Lower leg skin (tissue), 4 donors: ENCODE measurements at regions not wholly inside any gene's neighbourhood (a gene's known extent, or its start where the extent isn't known, plus 50 kb on each side); places are given as distances from the start of the nearest gene placed in this dataset.

Source experiments
- DNase-seq, 2 donors: peaks; one replicate each; pipeline ENCODE4 v3.0.0-alpha.2; 2019; ENCODE audit warnings: low spot score in 2 of 2
- H3K4me3 ChIP-seq: fragments of 200-600 bp; sonication (generic); 2 replicates; pipeline ENCODE4 v1.5.1; 2017; ENCODE audit warnings: mild to moderate bottlenecking, low read depth; ENCODE audit not compliant: poor library complexity, severe bottlenecking
- POLR2A ChIP-seq, 2 donors: fragments of 450-650 bp; IDR thresholded peaks; one replicate each; pipeline ENCODE4 v1.6.1; 2016 to 2017; ENCODE audit warnings: antibody characterized with exemption in 2 of 2, mild to moderate bottlenecking in 1 of 2, moderate library complexity in 1 of 2
- WGBS, 2 donors: methylation state at CpG; one replicate each; pipeline ENCODE4 v1.1.5; 2018; 5-methylcytosine and 5-hydroxymethylcytosine counted together
- intact Hi-C: fragments of 100-400 bp; cut with DNase I; formaldehyde crosslinking; loops from one replicate; pipeline ENCODE4 v1.15.0; 2023; ENCODE audit warnings: low total_unique reads
- TF ChIP-seq, protein P1 (sequence below), 3 donors: fragments of 450-650 bp; IDR thresholded peaks; one replicate each; pipeline ENCODE4 v1.5.1; 2016; ENCODE audit warnings: antibody characterized with exemption in 3 of 3, mild to moderate bottlenecking in 3 of 3, moderate library complexity in 2 of 3

DNA sequence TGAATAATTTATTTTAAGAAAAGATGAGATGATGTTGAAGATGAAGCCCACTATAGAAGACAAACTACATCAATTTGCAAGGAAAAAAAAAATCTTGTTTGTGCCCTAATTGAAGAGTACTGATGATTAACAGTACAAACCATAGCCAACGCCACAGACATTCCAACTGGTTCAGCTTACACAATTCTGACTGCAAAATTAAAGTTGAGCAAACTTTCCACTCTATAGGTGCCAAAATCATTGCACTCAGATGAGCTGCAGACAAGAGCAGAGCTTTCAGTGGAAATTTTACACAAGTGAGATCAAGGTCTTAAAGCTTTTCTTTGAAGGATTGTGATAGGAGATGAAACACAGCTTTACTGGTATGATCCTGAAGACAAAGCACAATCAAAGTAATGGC, 85.3 kb downstream of the OGFRL1 start:
- no peak overlapping the region for H3K4me3 ChIP-seq
- TF ChIP-seq POLR2A (IDR thresholded peaks at IDR 0.05) = no peak
- TF ChIP-seq, protein P1, sequence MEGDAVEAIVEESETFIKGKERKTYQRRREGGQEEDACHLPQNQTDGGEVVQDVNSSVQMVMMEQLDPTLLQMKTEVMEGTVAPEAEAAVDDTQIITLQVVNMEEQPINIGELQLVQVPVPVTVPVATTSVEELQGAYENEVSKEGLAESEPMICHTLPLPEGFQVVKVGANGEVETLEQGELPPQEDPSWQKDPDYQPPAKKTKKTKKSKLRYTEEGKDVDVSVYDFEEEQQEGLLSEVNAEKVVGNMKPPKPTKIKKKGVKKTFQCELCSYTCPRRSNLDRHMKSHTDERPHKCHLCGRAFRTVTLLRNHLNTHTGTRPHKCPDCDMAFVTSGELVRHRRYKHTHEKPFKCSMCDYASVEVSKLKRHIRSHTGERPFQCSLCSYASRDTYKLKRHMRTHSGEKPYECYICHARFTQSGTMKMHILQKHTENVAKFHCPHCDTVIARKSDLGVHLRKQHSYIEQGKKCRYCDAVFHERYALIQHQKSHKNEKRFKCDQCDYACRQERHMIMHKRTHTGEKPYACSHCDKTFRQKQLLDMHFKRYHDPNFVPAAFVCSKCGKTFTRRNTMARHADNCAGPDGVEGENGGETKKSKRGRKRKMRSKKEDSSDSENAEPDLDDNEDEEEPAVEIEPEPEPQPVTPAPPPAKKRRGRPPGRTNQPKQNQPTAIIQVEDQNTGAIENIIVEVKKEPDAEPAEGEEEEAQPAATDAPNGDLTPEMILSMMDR (IDR thresholded peaks at IDR 0.05) = no peak
- intact Hi-C loops = no loop called here
- DNase-seq = no peak
- WGBS, 2 donors = 45 to 61% methylated on average over 1 of the region's 1 CpG

DNA sequence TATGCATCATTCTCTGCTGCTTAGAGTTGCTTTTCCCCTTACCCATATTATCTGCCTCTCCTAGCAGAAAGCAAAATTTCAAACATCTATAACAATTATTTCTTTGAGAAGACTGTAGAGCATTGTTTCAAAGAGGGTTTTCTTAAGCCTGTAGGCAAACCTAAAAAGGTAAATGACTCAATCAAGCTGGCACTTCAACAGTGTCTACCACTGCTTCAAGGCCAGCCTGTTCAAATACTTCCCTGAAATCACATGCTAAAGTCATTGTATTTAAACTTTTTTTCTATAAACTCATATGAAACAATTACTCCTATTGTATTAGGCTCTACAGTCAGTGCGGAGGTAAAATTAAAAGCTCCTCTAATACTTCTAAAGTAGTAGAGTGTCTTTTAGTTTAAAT, 87.1 kb downstream of the OGFRL1 start:
- DNase-seq = no peak

DNA sequence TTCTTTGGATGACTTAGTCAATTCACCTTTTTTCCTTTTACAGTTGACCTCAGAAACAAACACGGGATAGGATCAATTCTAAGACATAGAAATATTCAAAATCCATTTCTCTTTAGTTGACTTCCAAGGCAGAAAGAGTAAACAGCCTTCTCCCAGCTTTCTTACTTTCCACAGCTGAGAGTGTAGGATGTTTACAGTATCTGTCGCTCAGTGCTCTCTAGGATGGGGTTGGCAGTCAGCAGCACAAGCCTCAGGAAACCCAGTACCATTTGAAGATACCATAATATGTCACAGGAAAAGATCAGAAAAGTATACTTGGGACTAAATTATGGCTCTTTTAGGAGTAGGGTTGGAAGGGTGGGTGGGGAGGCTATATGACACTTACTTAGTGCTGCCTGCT, 88.2 kb downstream of the OGFRL1 start:
- intact Hi-C loops = no loop called here
- no peak for TF ChIP-seq POLR2A (IDR thresholded peaks at IDR 0.05)
- TF ChIP-seq, protein P1 (IDR thresholded peaks at IDR 0.05) = no peak
- no peak for DNase-seq
- 90 to 91% methylated on average over 2 of the region's 2 CpGs for WGBS, 2 donors
- H3K4me3 ChIP-seq = no peak overlapping the region

More for the DNA sequence above, 87.1 kb downstream of the OGFRL1 start:
- 77% methylated on average over 1 of the region's 1 CpG for WGBS, 2 donors
- TF ChIP-seq, protein P1 (IDR thresholded peaks at IDR 0.05) = no peak
- no peak for TF ChIP-seq POLR2A (IDR thresholded peaks at IDR 0.05)
- intact Hi-C loops = no loop called here
- no peak overlapping the region for H3K4me3 ChIP-seq

DNA sequence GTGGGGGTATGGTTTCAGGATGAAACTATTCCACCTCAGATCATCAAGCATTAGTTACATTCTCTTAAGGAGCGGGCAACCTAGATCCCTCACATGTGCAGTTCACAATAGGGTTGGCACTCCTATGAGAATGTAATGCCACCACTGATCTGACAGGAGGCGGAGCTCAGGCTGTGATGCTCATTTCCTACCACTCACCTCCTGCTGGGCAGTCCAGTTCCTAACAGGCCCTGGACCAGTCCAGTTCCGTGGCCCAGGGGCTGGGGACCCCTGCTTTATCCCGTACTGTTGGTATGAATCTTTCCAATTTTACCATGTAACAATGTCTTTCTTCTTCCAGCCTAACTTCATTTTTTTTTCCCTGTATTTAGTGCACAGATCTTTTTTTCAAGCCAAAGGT, 94.9 kb downstream of the OGFRL1 start:
- H3K4me3 ChIP-seq = no peak overlapping the region
- intact Hi-C loops = loop anchor here (5.0 kb wide), 2 partner anchors 379 to 609 kb away; no protein-coding TSS in a partner anchor
- no peak for TF ChIP-seq POLR2A (IDR thresholded peaks at IDR 0.05)
- TF ChIP-seq, protein P1 (IDR thresholded peaks at IDR 0.05) = no peak
- DNase-seq = no peak
- WGBS, 2 donors = 75 to 77% methylated on average over 4 of the region's 4 CpGs

DNA sequence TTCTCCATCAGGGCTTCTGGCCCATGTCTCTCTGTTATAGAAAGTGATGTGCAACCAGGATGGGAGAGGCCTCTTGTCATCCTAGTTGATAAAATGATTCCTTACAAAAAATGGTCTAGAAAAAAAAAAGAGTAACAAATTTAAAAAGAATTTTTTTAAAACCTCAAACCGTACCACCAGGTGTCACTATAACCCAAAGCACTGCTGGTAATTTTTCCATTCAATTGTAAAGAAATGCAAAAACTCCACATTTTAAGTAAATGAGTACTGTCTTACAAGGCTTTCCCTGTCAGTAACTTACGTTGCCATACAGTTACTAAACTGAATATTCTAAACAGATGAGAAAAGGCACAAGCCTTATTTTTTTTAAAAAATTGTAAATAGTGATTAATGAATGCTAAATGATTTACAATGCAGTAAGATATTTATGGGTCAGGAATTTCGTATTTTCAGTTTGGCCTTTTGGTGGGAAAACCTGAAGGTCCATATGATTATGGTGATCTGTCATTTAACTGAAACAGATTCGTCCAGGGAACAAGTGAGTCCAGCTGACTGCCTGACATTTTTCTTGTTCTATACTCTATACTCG, 95.4 kb downstream of the OGFRL1 start:
- intact Hi-C loops = loop anchor here (5.0 kb wide), 2 partner anchors 378 to 608 kb away; no protein-coding TSS in a partner anchor
- DNase-seq = no peak
- 40 to 41% methylated on average over 5 of the region's 5 CpGs for WGBS, 2 donors
- TF ChIP-seq POLR2A (IDR thresholded peaks at IDR 0.05) = no peak
- TF ChIP-seq, protein P1 (IDR thresholded peaks at IDR 0.05) = peak in 1 of 3 donors; percentile 6
- H3K4me3 ChIP-seq = no peak overlapping the region
